ENCODE measurements at regions not wholly inside any gene's neighbourhood (a gene's known extent, or its start where the extent isn't known, plus 50 kb on each side); places are given as distances from the start of the nearest gene placed in this dataset.

- TF ChIP-seq POLR2AphosphoS5 (IDR thresholded peaks at IDR 0.05; ENCODE audit: low read depth, low read length) = no peak
- TF ChIP-seq POLR2A (IDR thresholded peaks at IDR 0.05; ENCODE audit: low read depth, low read length) = no peak
- TF ChIP-seq SPI1 (IDR thresholded peaks at IDR 0.05; ENCODE audit: low read depth, low read length) = no peak
- no peak for TF ChIP-seq POU2F2 (IDR thresholded peaks at IDR 0.05; ENCODE audit: low read depth, low read length)
- TF ChIP-seq TAF1 (IDR thresholded peaks at IDR 0.05; ENCODE audit: low read depth, low read length) = no peak
- no peak for TF ChIP-seq PAX5 (IDR thresholded peaks at IDR 0.05; ENCODE audit: insufficient read depth, low read length, severe bottlenecking)
Observed at GRCh38 chr12:41919526-41920261, 225.0 kb downstream of the GXYLT1 start.
